ENCODE measurements at regions not wholly inside any gene's neighbourhood (a gene's known extent, or its start where the extent isn't known, plus 50 kb on each side); places are given as distances from the start of the nearest gene placed in this dataset.

DNA sequence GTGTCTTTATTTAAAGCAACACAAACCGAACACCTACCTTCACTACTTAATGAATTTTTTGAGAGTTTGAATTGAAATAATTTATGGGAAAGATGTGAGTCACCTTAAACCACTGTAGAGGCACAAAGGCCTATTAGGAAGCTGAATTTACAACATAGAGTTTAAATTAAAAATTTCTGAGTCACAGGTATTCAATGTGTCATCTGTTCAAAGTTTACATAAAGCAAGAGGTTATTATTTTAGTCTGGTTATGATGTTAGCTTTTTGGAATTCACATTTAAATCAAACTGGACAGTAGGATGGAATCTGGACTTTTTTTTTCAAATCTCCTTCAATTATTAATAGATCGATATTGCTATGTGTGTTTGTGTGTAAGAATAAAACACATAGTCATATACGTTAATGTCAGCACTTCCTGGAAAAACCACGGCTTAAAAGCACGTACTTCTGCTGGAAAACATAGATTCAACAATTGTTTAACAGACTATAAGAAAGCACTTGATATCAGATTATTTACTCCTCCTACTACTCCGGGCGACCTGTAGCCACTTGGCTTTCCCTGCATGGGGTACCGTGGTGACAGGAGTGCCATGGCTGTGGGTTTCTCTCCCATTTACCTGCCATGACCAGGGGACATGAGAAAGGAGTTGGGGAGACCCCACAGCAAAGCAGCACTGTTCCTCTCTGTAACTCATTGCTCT is 638.6 kb downstream of the SEMA5A start:
- Histone ChIP-seq H3K27ac (ENCODE audit: insufficient read depth, low read depth, low read length) (no peak overlapping the region), H3K27me3 (ENCODE audit: control insufficient read depth in 2 of 2, insufficient read depth in 2 of 2, low read length in 2 of 2) (no peaks in the 10 kb centered on the region), H3K9me3 (replicated peaks; ENCODE audit: control insufficient read depth, insufficient read depth, low read length) (no peaks in the 10 kb centered on the region), H3K4me1 (ENCODE audit: control insufficient read depth, extremely low read depth, insufficient read depth, low read length) (no peaks in the 10 kb centered on the region), H2AFZ (ENCODE audit: low read depth, low read length) (peak overlapping the region; percentile 14), H3K4me3 (replicated peaks in 1 of 3; ENCODE audit: insufficient read depth in 1 of 3, low read depth in 1 of 3, low read length in 3 of 3) (no peak overlapping the region), H3K79me2 (ENCODE audit: control insufficient read depth, insufficient read depth, low read length) (no peaks in the 10 kb centered on the region), H3K36me3 (ENCODE audit: control insufficient read depth in 2 of 2, extremely low read depth in 1 of 2, insufficient read depth in 2 of 2, low read length in 2 of 2) (no peaks in the 10 kb centered on the region), H3K9ac (replicated peaks; ENCODE audit: extremely low read depth, insufficient read depth, low read length) (no peak overlapping the region), H4K20me1 (replicated peaks; ENCODE audit: control insufficient read depth, extremely low read depth, insufficient read depth, low read length) (no peaks in the 10 kb centered on the region), H3K4me2 (ENCODE audit: insufficient read depth, low read length) (no peak overlapping the region), H3K9me1 (replicated peaks; ENCODE audit: control insufficient read depth, extremely low read depth, insufficient read depth, low read length) (no peaks in the 10 kb centered on the region)
- FAIRE-seq (no peak), DNase-seq (ENCODE audit: low read depth, low spot score) (no peak)
- POLR2A ChIA-PET, result no interaction called here
- dilution Hi-C loops (cut with MboI; ENCODE audit: extremely low pct_ligation_motif_present, low sequenced_read_pairs), result no loop called here
- CTCF ChIA-PET, result interaction anchor here (0.6 to 2.2 kb wide), 32 partner anchors 8 to 569 kb away, joined by 3 to 13 read pairs (median 4); no protein-coding TSS in a partner anchor
- BruUV-seq (replicated peaks), result no TSS peak
- TF ChIP-seq, protein P1, sequence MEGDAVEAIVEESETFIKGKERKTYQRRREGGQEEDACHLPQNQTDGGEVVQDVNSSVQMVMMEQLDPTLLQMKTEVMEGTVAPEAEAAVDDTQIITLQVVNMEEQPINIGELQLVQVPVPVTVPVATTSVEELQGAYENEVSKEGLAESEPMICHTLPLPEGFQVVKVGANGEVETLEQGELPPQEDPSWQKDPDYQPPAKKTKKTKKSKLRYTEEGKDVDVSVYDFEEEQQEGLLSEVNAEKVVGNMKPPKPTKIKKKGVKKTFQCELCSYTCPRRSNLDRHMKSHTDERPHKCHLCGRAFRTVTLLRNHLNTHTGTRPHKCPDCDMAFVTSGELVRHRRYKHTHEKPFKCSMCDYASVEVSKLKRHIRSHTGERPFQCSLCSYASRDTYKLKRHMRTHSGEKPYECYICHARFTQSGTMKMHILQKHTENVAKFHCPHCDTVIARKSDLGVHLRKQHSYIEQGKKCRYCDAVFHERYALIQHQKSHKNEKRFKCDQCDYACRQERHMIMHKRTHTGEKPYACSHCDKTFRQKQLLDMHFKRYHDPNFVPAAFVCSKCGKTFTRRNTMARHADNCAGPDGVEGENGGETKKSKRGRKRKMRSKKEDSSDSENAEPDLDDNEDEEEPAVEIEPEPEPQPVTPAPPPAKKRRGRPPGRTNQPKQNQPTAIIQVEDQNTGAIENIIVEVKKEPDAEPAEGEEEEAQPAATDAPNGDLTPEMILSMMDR (IDR thresholded peaks at IDR 0.05; ENCODE audit: extremely low read depth in 1 of 2, insufficient read depth in 1 of 2, low read depth in 1 of 2, low read length in 2 of 2), result no peak
- TF ChIP-seq FOS (IDR thresholded peaks at IDR 0.05; ENCODE audit: borderline replicate concordance, insufficient read depth, low read length), result peak; percentile 45
- intact Hi-C loops (cut with micrococcal nuclease), result no loop called here

DNA sequence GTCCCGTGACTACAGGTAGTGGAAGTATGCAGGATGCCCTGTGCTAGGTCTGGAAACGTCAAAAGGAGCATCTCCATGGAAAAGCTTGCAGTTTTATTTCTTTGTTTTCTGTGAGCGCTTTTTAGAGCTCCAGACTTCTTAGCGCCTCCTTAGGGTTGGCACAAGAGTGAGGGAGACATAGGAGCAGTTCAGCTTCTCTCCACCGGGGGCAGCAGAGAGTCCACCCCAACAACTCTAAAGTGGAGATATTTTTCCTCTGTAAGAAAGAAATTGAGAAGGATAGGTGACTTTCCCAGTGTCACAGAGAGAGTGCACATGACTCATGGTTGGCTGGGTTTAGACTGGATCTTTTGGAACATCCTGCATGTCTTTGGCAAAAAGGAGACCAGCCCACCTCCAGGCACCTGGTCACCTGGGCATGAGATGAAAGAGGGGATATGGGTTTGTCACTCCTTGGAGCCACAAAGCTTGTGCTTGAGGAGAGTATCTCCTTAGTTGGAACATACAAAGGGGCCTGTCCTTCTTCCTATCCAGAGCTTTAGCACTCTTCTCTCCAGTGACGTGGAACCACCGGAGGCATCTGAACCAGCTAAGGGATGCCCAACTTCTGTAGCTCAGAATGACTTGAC is 637.7 kb downstream of the SEMA5A start:
- BruUV-seq (replicated peaks), result no TSS peak
- Histone ChIP-seq H3K27ac (ENCODE audit: insufficient read depth, low read depth, low read length) (no peak overlapping the region), H3K4me2 (ENCODE audit: insufficient read depth, low read length) (no peak overlapping the region), H2AFZ (ENCODE audit: low read depth, low read length) (no peak overlapping the region), H3K4me1 (ENCODE audit: control insufficient read depth, extremely low read depth, insufficient read depth, low read length) (no peaks in the 10 kb centered on the region), H3K9me1 (replicated peaks; ENCODE audit: control insufficient read depth, extremely low read depth, insufficient read depth, low read length) (no peaks in the 10 kb centered on the region), H3K9me3 (replicated peaks; ENCODE audit: control insufficient read depth, insufficient read depth, low read length) (no peaks in the 10 kb centered on the region), H3K9ac (replicated peaks; ENCODE audit: extremely low read depth, insufficient read depth, low read length) (no peak overlapping the region), H3K36me3 (ENCODE audit: control insufficient read depth in 2 of 2, extremely low read depth in 1 of 2, insufficient read depth in 2 of 2, low read length in 2 of 2) (no peaks in the 10 kb centered on the region), H3K79me2 (ENCODE audit: control insufficient read depth, insufficient read depth, low read length) (no peaks in the 10 kb centered on the region), H4K20me1 (replicated peaks; ENCODE audit: control insufficient read depth, extremely low read depth, insufficient read depth, low read length) (no peaks in the 10 kb centered on the region), H3K4me3 (replicated peaks in 1 of 3; ENCODE audit: insufficient read depth in 1 of 3, low read depth in 1 of 3, low read length in 3 of 3) (no peak overlapping the region), H3K27me3 (ENCODE audit: control insufficient read depth in 2 of 2, insufficient read depth in 2 of 2, low read length in 2 of 2) (no peaks in the 10 kb centered on the region)
- no peak for TF ChIP-seq JUN (IDR thresholded peaks at IDR 0.05; ENCODE audit: borderline replicate concordance, insufficient read depth, insufficient read length, low read depth)
- TF ChIP-seq, protein P1 (IDR thresholded peaks at IDR 0.05; ENCODE audit: extremely low read depth in 1 of 2, insufficient read depth in 1 of 2, low read depth in 1 of 2, low read length in 2 of 2), result peak; percentile 73 to 77
- dilution Hi-C loops (cut with MboI; ENCODE audit: extremely low pct_ligation_motif_present, low sequenced_read_pairs) (no loop called here), intact Hi-C loops (cut with micrococcal nuclease) (loop anchor here (1.0 kb wide), 1 partner anchor 152 kb away; no protein-coding TSS in a partner anchor)
- CTCF ChIA-PET, result interaction anchor here (0.6 to 2.2 kb wide), 31 partner anchors 9 to 568 kb away, joined by 3 to 13 read pairs (median 4); no protein-coding TSS in a partner anchor
- POLR2A ChIA-PET, result no interaction called here
- peak; percentile 34 for DNase-seq (ENCODE audit: low read depth, low spot score)
- FAIRE-seq, result peak; percentile 59

All from endothelial cell of umbilical vein (primary cell).